ENCODE measurements at regions not wholly inside any gene's neighbourhood (a gene's known extent, or its start where the extent isn't known, plus 50 kb on each side); places are given as distances from the start of the nearest gene placed in this dataset.

DNA sequence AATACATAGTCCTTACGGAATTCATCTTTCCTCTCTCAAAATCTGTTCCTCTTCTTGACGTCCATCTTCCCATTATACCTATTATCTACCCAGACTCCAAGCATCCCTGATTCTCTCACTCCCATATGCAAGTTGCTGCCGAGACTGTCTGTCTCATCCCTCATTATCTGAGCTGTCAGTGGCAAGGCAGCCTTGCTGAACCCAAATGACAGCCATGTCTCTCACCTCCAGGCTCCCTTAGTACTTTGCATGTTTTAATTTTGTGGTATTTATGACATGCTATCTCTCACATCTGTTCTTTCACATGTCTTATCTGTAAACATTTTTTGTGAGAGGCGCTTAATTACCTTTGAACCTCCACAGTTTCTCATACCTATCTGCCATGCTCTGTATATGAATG is 54.4 kb upstream of the IFRD1 start:
- ATAC-seq, result no peak
- no peak for DNase-seq (ENCODE audit: extremely low read depth in 1 of 4, low spot score in 3 of 4)
- peaks cover 2 to 9% of the 10 kb centered on the region in 2 experiments; a peak in 4 of 5 replicates for H3K4me1 ChIP-seq (replicated peaks in 1 of 2; ENCODE audit: control insufficient read depth in 2 of 2, insufficient read depth in 2 of 2, low read length in 2 of 2)
- H3K9ac ChIP-seq (ENCODE audit: insufficient read depth in 1 of 2, low read depth in 2 of 2, low read length in 2 of 2), result no peak overlapping the region
- ChIA-PET CTCF (ENCODE audit: low intra/inter-chr PET ratio) (no interaction called here), POLR2A (interaction anchor here (1.0 to 1.6 kb wide), 2 partner anchors 11 to 55 kb away, joined by 4 to 6 read pairs; no protein-coding TSS in a partner anchor)
- FAIRE-seq, result no peak
- intact Hi-C loops (cut with micrococcal nuclease) (no loop called here), in situ Hi-C loops (cut with MboI) (loop anchor here (10.0 kb wide), 1 partner anchor 641 kb away; no protein-coding TSS in a partner anchor)
- no peaks in the 10 kb centered on the region for H3K36me3 ChIP-seq (ENCODE audit: control insufficient read depth, insufficient read depth, low read length)
- no peak overlapping the region for H2AFZ ChIP-seq (ENCODE audit: low read depth, low read length)
- H3K4me2 ChIP-seq (ENCODE audit: insufficient read depth, low read length), result no peak overlapping the region
- no peaks in the 10 kb centered on the region for H3K9me3 ChIP-seq (replicated peaks; ENCODE audit: control insufficient read depth, insufficient read depth, low read depth, low read length)
- H3K9me1 ChIP-seq (ENCODE audit: control insufficient read depth, insufficient read depth, low read length), result no peaks in the 10 kb centered on the region
- no TSS peak for BruUV-seq (replicated peaks)
- H3K27me3 ChIP-seq (ENCODE audit: control insufficient read depth in 2 of 2, insufficient read depth in 2 of 2, low read length in 2 of 2), result peaks cover 9 to 18% of the 10 kb centered on the region in 2 experiments; a peak in 4 of 5 replicates
- H3K27ac ChIP-seq (ENCODE audit: extremely low read depth, low read depth, low read length), result no peak overlapping the region
- H3K4me3 ChIP-seq, result no peak overlapping the region
- WGBS (ENCODE audit: insufficient coverage, low coverage, missing lambda C conversion rate), result 0% methylated on average over 4 of the region's 4 CpGs
- H3K79me2 ChIP-seq (ENCODE audit: control insufficient read depth, insufficient read depth, low read length), result no peaks in the 10 kb centered on the region
- H4K20me1 ChIP-seq (replicated peaks; ENCODE audit: control insufficient read depth, insufficient read depth, low read length), result no peaks in the 10 kb centered on the region
- TF ChIP-seq ZFP36 (IDR thresholded peaks at IDR 0.05; ENCODE audit: low read depth, low read length, partially characterized antibody) (no peak), SRF (CRISPR knock-in tag; IDR thresholded peaks at IDR 0.05) (no peak), GABPA (tag; conservative IDR thresholded peaks at IDR 0.05; ENCODE audit: low read depth) (no peak), JUND (IDR thresholded peaks at IDR 0.05; ENCODE audit: borderline replicate concordance, low read depth, low read length) (no peak), JUND (tag; IDR thresholded peaks at IDR 0.05; ENCODE audit: borderline replicate concordance, low read depth, low read length) (no peak), NFE2L1 (tag; IDR thresholded peaks at IDR 0.05; ENCODE audit: borderline replicate concordance, low read depth) (no peak), CTBP1 (IDR thresholded peaks at IDR 0.05; ENCODE audit: borderline replicate concordance) (no peak), BMI1 (IDR thresholded peaks at IDR 0.05; ENCODE audit: low read length) (no peak), ZNF778 (CRISPR knock-in tag; IDR thresholded peaks at IDR 0.05) (no peak)
- TF ChIP-seq, protein P1, sequence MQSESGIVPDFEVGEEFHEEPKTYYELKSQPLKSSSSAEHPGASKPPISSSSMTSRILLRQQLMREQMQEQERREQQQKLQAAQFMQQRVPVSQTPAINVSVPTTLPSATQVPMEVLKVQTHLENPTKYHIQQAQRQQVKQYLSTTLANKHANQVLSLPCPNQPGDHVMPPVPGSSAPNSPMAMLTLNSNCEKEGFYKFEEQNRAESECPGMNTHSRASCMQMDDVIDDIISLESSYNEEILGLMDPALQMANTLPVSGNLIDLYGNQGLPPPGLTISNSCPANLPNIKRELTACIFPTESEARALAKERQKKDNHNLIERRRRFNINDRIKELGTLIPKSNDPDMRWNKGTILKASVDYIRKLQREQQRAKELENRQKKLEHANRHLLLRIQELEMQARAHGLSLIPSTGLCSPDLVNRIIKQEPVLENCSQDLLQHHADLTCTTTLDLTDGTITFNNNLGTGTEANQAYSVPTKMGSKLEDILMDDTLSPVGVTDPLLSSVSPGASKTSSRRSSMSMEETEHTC (IDR thresholded peaks at IDR 0.05), result no peak
- TF ChIP-seq, protein P2, sequence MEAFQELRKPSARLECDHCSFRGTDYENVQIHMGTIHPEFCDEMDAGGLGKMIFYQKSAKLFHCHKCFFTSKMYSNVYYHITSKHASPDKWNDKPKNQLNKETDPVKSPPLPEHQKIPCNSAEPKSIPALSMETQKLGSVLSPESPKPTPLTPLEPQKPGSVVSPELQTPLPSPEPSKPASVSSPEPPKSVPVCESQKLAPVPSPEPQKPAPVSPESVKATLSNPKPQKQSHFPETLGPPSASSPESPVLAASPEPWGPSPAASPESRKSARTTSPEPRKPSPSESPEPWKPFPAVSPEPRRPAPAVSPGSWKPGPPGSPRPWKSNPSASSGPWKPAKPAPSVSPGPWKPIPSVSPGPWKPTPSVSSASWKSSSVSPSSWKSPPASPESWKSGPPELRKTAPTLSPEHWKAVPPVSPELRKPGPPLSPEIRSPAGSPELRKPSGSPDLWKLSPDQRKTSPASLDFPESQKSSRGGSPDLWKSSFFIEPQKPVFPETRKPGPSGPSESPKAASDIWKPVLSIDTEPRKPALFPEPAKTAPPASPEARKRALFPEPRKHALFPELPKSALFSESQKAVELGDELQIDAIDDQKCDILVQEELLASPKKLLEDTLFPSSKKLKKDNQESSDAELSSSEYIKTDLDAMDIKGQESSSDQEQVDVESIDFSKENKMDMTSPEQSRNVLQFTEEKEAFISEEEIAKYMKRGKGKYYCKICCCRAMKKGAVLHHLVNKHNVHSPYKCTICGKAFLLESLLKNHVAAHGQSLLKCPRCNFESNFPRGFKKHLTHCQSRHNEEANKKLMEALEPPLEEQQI (IDR thresholded peaks at IDR 0.05), result no peak
- TF ChIP-seq, protein P3, sequence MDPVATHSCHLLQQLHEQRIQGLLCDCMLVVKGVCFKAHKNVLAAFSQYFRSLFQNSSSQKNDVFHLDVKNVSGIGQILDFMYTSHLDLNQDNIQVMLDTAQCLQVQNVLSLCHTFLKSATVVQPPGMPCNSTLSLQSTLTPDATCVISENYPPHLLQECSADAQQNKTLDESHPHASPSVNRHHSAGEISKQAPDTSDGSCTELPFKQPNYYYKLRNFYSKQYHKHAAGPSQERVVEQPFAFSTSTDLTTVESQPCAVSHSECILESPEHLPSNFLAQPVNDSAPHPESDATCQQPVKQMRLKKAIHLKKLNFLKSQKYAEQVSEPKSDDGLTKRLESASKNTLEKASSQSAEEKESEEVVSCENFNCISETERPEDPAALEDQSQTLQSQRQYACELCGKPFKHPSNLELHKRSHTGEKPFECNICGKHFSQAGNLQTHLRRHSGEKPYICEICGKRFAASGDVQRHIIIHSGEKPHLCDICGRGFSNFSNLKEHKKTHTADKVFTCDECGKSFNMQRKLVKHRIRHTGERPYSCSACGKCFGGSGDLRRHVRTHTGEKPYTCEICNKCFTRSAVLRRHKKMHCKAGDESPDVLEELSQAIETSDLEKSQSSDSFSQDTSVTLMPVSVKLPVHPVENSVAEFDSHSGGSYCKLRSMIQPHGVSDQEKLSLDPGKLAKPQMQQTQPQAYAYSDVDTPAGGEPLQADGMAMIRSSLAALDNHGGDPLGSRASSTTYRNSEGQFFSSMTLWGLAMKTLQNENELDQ (CRISPR knock-in tag; IDR thresholded peaks at IDR 0.05; ENCODE audit: borderline replicate concordance), result no peak
- TF ChIP-seq, protein P4, sequence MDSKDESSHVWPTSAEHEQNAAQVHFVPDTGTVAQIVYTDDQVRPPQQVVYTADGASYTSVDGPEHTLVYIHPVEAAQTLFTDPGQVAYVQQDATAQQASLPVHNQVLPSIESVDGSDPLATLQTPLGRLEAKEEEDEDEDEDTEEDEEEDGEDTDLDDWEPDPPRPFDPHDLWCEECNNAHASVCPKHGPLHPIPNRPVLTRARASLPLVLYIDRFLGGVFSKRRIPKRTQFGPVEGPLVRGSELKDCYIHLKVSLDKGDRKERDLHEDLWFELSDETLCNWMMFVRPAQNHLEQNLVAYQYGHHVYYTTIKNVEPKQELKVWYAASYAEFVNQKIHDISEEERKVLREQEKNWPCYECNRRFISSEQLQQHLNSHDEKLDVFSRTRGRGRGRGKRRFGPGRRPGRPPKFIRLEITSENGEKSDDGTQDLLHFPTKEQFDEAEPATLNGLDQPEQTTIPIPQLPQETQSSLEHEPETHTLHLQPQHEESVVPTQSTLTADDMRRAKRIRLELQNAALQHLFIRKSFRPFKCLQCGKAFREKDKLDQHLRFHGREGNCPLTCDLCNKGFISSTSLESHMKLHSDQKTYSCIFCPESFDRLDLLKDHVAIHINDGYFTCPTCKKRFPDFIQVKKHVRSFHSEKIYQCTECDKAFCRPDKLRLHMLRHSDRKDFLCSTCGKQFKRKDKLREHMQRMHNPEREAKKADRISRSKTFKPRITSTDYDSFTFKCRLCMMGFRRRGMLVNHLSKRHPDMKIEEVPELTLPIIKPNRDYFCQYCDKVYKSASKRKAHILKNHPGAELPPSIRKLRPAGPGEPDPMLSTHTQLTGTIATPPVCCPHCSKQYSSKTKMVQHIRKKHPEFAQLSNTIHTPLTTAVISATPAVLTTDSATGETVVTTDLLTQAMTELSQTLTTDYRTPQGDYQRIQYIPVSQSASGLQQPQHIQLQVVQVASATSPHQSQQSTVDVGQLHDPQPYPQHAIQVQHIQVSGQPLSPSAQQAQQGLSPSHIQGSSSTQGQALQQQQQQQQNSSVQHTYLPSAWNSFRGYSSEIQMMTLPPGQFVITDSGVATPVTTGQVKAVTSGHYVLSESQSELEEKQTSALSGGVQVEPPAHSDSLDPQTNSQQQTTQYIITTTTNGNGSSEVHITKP (IDR thresholded peaks at IDR 0.05; ENCODE audit: partially characterized antibody), result no peak
